ENCODE measurements at regions not wholly inside any gene's neighbourhood (a gene's known extent, or its start where the extent isn't known, plus 50 kb on each side); places are given as distances from the start of the nearest gene placed in this dataset.
A peak's percentile ranks its signal among the peaks of the same experiment; 100 is the strongest.

DNA sequence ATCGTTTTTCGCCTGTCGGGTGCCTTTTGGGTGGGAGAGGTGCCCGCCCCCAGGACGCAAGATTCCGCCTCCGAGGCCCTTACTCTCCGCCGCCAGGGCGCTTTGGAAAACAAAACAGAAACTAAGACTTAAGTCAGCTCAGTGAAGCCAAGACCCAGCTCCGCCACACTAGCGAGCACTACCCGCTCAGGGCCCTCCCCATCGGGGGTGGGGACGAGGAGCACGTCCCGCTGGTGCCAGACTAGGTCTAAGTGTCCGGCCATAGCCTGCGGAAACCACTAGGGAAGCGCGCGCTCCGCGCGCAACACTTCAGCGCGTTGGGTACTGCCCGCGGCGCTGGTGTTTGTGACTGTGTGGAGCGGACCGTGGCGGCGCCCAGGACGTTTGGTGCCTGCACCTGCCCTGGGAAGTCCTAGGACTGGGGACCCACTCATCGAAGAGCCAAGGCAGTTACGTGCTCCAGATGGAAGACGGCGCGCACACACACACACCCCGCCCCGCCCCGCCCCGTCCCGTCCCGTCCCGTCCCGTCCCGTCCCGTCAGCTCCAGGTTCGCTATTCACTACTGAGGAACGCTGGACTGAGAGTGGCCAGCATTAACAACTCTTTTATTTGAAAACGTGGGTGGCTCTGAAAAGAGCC lies 57.6 kb upstream of the BOLA1 start:
- peak; percentile 68 for ATAC-seq

DNA sequence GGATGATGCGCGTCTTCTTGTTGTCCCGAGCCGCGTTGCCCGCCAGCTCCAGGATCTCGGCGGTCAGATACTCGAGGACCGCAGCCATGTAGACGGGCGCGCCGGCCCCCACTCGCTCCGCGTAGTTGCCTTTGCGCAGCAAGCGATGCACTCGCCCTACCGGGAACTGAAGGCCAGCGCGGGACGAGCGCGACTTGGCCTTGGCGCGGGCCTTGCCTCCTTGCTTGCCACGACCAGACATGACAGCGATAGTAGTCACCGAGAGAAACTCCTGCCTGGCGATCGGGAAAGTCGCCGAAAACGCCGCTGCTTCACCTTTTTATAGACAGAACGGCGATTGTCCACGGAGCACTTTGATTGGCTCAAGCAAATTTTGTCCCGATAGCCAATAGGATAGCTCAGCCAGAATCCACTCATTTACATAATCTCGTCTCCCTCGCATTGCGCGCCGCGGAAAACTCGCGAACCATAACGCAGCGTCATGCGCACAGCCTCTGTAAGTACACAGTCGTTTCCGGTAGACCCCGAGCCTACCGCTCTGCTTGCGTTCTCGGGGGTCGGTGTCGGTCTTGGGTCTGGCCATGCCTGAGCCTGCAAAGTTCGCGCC lies 56.8 kb upstream of the BOLA1 start:
- peak; percentile 80 for ATAC-seq

DNA sequence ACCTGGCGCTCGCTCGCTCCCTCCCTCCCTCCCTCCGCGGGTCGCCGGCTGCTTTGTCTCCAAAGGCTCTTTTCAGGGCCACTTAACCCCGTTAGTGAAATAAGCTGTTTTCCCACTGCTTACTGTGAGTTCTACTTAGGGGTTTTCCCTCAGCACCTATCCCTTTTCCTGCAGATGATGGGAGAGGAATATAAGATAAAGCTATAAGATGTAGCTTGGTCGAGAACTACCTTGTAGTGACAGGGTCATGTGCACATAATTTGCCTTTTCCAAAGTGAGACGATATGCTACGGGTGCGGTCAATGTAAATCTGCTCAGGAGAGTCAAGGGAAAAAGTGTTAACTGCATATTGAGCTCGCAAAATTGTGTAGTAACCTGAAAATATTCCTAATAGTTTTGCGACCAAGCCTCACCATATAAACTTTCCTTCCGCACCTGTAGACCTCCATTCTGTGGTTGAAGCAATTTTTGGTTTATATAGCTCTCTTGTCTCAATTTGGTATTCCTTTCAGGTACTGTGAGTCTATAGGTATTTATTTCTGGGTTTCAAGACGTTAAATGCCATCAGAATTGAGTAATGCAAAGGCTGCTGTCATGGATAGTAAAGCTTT lies 55.8 kb upstream of the BOLA1 start:
- ATAC-seq, result no peak

DNA sequence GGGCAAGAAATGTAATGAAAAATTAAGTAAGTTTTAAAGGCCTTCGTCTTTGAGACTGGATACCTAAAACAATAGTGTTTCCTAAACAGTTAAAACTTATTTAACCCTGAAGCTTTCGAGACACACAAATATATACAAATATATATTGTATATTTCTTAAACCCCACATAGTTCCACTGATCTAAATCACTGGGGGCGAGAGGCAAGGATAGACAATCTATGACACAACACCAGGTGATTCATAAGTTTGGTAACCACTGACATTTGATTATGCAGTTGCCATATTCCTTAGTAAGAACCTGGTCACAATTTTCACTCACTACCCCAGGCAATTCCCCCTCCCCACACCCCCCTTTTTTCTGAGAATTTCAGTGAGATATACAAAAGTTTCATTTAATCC lies 55.3 kb upstream of the BOLA1 start:
- no peak for ATAC-seq

DNA sequence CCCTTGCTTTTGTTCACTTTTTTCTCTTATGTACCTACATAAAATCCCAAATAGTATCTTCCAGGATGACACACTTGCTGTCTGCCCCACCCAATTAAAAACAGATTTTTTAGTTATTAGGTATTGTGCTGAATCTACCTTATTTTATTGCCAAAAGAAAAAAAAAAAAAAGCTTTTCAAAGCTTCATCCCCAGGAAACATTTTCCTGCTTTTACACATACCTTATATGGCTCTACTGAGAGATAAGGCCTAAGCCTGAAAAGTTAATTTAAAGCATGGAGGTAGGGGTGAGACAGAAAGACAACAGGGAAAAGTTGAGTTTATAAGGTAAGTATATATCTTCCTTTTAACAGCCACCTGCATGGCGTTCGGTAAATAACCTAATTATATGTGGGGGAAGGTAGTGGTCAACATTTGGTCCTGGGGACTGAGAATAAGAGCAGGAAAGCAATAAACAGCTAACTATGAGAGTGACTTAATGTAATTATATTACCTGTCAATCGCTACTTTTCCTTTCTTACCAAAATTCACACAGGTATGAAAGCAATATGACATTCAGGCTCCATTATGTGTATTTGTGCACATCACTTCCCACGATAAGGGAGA lies 54.6 kb upstream of the BOLA1 start:
- ATAC-seq, result no peak

DNA sequence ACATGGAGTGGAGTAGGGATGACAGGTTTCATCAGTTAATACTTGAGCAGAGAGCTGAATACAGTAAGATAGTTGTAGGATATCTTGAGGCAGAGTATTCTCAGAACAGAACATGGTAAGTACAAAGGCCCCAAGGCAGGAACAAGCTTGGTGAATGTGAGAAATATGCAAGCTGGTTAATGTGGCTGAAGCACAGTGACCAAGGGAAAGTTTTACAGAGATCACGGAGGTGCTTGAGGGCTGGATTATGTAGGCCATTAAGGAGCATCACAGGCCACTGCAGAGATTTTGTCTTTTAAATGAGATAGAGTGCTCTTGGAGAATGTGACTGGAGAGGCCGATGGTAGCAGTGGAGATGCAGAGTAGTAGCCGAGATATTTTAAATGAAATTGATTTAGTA lies 54.0 kb upstream of the BOLA1 start:
- ATAC-seq, result no peak

DNA sequence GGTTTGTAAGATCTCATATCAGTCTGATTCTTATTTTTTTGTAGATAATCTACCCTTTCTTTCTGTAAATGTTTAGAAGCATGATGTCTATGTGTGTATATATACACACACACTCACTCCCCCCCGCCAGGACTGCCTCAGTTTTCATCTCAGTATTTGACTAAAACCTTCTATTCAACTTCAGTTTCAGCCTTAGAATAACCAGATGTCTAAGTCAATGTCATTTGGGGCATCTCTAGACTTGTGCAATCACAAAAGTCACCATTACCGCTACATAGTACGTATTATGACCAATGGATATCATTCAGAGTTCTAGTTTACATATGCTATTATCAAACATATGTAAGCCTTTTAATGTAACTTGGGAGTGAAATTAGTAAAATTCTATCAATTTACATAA lies 53.3 kb upstream of the BOLA1 start:
- ATAC-seq, result no peak

DNA sequence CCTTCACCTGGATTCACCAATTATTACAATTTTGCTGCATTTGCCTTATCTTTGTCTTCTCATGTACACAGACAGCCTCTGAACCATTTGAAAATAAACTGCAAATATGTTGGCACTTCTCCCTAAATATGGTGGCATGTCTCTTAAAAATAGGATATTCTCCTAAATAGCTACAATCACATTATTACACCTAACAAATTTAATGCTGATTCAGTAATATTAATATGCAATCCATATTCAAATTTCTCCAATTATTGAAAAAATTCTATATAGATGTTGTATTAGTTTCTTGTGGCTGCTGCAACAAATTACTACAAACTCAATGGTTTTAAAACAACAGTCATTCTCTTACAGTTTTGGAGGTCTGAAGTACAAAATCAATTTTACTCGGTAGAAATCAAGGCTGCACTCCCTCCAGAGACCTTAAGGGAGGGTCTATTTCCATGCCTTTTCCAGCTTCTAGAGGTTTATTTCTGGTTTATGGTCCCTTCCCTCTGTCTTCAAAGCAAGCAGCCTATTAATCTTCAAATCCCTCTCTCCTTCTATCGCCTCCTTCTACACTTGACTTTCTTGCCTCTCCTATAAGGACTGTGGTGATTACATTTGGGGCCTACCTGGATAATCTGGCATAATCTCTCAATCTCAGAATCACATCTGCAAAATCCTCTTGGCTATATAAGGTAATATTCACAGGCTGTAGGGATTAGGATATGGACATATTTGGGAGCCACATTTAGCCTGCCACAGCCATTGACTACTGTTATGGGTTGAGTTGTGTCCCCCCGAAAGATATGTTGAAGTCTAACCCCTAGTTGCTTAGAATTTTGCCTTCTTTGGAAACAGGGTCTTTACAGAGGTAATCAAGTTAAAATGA lies 52.5 kb upstream of the BOLA1 start:
- ATAC-seq, result no peak

DNA sequence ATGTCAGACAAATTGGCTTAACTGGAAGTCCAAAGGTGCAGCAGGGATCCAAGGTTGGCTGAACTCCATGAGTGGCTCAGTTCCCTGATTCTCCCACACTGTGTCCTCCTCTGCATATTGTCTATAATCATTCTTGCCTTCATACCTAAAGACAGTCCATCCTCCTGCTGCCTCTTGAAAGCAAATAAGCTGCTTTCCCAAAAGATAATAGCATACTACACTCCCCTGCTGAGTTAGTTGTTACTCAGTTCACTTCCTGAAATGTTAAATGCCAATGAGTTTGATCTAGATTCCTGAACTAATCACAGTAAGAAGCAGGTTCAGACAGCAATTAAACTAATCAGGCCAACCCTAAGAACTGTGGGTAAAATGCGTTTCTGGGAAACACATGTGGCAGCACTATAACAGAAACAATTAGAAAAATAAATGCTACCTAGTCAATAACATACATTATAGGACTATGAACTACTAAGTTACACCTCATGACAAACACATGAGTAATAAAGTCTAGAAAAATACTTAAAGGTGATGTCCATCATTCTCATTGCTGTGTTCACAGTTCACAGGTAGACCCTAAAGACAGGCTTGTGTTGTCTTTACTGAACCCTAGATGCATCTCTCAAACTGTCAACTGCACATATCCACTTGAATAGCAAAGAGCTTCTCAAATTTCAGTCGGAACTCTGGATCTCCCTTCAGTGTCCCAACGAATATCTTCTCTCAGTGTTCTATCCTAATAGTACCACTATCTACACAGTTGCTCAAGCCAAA lies 50.8 kb upstream of the BOLA1 start:
- no peak for ATAC-seq

DNA sequence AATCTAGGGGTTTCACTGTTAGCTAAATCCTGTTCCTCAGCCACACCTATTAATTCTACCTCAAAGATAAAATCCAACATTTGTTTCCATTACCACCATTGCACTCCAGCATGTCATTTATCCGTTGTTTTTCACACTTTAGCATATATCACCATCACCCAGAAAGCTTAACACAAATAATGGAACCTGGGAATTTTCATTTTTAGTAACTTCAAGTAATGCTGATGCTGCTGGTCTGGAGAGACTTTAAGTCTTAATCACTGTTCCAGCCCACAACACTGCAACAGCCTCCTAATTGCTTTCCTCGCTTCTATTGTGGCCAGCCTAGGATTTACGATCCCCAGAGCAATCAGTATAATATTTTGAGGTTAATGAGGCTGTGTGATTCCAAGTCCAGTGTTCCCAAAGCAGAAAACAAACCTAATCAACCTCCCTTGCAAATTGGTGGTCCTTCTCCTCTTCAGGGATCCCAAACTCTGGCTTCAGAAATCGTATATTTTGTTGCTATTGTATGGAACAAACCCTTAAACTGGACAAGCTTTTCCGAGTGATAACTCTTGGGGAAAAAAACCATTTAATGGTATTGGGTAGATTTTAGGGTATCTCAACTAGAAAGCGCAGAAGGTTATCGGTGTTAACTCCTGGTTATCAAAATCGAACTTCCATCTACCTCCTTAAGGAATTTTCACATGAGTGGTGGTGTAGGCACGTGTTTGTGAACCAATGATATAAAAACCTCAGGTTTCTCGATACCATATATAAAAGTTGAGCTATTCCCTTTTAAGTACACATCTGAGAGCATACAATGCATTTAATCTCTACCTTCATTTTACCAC lies 50.0 kb upstream of the BOLA1 start:
- no peak for ATAC-seq

Data from esophagus mucosa (tissue), 1 donor.